Epithelial cell of prostate (primary cell): ENCODE measurements at regions not wholly inside any gene's neighbourhood (a gene's known extent, or its start where the extent isn't known, plus 50 kb on each side); places are given as distances from the start of the nearest gene placed in this dataset.

Source experiments
- DNase-seq: peaks from one replicate; pipeline ENCODE4 v3.0.0-alpha.2; 2011; ENCODE audit warnings: low read depth, low spot score
- H3K27ac ChIP-seq: fragments of 450-650 bp; 2 replicates; pipeline ENCODE4 v1.5.1; 2017; ENCODE audit warnings: mild to moderate bottlenecking

DNA sequence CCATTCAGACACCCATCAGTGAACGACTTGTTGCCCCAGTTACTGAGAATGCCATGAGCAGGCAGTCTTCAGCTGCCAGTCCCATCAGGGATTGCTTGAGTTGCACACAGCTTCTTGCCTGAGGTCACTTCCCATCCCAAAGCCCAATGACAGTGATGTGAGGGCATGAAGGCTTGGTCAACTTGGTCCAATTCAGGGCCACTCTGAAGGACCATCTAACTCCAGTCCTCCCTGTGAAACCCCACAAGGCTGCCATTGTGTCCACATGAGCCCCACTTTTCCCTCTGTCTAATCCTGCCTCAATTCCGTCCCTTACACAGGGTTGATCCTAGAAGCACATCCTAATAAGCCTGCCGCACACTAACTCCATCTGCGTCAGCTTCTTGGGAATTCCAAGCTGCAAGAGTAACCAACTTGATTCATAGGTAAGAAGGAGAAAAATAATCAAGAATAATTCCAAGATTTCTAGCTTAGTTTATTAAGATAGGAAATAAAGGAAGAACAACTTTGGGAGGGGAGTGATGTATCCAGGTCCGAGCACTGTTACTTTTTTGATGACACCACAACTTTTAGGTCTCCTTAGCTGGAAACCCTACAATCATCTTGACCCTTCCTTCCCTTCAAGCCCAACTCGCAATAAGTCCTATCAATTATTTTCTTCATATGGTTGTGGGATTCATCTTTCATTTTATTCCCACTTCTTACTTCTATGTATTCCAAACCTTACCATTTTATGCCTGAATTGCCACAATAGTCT, 110.9 kb downstream of the LRRC30 start:
- DNase-seq, result no peak
- no peak overlapping the region for H3K27ac ChIP-seq

DNA sequence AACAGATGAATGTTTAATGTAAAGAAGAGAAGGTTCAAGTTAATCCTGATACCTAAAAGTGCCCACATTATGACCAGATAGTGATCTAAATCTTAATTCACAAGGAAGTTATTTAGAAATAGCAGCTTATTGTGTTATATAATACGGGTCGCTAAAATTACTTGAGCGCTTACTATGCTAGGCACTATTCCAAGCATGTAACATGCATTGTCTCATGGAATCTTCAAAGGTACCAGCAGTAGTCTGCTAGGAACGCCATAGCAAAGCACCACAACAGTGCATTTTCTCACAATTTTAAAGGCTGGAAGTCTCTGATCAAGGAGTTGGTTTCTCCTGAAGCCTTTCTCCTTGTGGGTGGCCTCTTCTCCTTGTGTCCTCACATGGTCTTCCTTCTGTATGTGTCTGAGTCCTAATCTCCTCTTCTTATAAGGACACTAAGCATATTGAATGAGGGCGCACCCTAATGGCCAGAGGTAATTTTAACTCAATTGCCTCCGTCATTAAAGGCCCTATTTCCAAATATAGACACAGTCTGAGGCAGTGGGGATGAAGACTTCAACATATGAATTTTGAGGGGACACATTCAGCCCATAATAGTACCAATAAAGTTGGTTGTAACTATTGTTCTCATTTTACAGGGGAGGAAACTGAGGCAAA, 118.4 kb downstream of the LRRC30 start:
- H3K27ac ChIP-seq, result no peak overlapping the region
- DNase-seq, result no peak

DNA sequence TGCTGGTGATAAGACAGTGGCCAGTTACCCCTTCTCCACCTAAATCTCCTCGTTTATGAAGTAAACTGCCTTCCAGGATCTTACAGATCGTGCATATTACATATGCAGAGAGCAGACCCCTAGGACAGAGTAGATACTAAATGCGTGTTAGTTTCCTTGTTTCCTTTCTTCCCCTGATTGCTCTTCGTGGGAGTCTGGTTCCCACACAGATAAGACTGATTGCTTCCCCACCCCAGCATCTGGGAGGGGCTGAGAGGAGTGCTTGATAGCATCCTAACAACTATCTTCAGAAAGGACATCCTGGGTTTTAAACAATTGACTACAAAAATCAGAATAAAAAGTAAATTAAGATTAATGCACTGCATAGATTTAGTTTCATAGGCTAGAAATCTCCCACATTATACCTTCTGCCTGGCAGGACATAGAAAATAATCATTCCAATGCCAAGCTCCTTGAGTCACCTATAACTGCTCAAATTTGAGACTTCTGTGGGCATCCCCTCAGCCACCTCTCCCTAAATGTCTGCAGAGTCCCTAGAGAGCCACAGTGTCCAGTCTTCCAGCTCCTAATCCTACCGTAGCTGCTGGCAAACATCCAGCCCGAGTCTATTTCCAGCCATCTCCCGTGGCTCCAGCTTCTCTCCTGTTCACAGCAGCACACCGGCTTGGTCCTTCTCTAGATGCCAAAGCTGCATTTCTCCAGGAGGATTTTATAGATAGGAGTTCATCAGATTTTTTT, 128.3 kb downstream of the LRRC30 start:
- DNase-seq, result no peak
- no peak overlapping the region for H3K27ac ChIP-seq

DNA sequence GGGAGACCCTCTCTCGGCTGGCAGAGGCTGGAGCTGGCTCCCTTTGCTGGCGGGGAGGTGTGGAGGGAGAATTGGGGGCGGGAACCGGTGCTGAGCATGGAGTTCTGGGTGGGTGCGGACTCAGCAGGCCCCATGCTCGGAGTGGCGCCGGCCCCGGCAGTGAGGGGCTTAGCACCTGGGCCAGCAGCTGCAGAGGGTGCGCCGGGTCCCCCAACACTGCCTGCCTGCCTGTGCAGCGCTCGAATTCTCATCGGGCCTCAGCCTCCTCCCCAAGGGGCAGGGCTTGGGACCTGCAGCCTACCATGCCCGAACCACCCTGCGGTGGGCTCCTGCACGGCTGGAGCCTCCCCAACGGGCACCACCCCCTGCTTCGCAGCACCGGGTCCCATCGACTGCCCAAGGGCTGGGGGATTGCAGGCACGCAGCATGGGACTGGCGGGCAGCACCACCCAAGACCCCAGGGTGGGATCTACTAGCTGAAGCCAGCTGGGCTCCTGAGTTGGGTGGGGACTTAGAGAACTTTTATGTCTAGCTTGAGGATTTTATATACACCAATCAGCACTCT, 129.8 kb downstream of the LRRC30 start:
- no peak for DNase-seq
- no peak overlapping the region for H3K27ac ChIP-seq

DNA sequence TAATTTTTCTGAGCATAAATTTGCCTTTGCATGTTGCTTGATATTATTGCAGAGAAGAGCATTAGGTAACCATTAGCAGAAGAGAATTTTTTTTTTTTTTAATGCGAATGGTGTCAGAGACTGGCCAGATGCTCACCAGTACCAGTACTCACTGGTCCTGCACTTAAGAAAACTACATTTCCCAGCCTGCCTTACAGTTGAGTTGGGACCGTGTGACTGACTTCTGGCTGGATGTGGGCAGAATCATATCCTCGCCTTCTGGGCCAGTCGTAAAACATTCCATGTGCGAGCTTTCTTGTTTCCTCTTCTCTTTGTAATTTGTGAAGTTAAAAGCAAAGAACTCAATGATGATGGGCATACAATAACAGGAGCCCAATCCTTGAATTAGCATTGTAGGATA, 132.4 kb downstream of the LRRC30 start:
- DNase-seq, result no peak
- no peak overlapping the region for H3K27ac ChIP-seq

DNA sequence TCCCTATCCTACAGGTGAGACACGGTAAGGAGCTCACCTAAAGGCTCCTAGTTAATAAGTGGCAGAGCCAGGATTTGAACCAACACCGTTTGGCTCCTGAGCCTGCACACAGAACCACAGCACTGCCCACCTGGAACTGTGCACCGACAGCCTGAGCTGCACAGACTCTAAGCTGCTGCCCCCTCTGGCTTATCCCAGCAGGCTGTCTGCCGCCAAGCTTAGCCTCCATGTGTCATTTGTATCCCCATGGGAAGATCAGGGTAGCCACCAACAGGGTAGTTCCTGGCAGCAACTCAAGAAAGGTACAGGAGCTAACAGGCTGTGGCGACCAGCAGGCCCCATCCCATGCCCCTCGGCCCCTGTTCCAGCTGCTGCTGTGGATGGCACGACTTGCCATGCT, 135.7 kb downstream of the LRRC30 start:
- DNase-seq, result no peak
- no peak overlapping the region for H3K27ac ChIP-seq

DNA sequence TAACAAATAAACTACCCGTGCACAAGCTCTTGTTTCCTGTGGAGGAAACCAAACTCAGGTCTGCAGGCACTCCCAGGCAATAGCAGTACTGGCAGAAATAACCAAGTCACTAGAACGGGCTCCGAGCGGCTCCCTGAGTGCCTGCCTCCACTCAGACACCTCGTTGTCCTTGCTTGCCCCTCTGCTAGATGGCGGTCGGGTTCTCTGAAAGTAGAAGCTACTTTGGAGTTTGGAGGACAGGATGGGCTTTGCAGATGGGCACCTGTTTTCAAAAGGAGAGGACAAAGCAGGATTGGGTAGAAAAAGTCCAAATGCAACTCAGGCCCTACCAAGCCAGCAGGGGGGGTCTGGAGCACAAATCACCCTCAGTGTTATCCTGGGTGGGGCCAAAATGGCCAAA, 136.4 kb downstream of the LRRC30 start:
- no peak overlapping the region for H3K27ac ChIP-seq
- no peak for DNase-seq

DNA sequence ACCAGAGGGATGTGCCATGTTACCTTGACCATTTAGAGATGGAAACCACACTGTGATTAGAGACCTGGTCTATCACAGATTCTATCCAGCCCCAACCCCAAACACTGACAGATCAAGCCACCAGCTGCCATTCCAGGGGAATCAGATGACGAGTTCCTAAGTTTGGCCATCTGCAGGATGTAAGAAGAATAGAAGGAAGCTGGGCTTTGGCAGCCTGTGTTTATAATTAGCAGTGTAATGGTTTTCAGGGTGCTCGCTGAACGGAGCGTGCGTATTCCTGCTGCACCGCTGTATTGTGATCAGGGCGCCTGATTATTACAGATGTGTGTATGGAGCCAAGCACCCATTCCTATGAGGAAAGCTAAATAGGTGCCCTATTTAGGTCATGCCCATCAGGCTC, 138.1 kb downstream of the LRRC30 start:
- H3K27ac ChIP-seq, result no peak overlapping the region
- DNase-seq, result no peak

DNA sequence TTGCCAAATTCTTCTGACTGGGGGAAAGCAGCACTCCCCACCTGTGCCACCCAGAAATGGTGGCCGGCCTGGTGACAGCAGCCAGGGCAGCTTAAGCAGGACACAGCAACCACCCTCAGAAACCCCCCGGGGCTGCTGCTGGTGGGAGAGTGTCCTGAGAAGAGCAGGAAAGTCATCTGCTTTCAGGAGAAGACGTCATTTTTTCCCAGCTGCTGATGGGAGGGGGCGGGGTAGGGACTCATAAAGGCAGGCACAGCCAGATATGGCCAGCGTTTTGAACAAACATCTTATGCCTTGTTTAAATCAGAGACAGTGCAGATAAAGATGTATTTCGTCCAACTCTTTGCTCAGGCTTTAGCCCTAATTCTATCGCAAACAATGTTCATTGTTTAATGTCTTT, 139.5 kb downstream of the LRRC30 start:
- H3K27ac ChIP-seq, result no peak overlapping the region
- DNase-seq, result no peak

DNA sequence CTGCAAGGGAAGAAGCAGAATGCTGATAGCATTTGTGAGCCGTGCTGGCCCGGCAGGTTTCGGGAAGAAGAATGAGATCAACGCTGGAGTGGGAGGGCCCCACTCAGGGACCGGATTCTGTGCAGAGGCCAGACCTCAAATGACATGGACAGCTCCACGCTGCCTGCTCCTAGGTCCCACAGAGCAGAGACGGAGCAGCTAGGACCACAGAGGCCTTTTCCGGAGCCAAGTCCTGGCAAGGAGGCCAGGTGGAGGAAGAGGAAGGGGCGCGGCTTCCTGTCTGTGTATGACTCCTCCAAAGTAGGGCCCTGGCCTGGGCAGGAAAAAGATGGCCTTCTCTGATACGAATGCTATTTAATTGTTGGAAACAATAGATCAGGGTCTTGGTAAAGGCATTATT, 139.9 kb downstream of the LRRC30 start:
- DNase-seq, result no peak
- H3K27ac ChIP-seq, result no peak overlapping the region

DNA sequence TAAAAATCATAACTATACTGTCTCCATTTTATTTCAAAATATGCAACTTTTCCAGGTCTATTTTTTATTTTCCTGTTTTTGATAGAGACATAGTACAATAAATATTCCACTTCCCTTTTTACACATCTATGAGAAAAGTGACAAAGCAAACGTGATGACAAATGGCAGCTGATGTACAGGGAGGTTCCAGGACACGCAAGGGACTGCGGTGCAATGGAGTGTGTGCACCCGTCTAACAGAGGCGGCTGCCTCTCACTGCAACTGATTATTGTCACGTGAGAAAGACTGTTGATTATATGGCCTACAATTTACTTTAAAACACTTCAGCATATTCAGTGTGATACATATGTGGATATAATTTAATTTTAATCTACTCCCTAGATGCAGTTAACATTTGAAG, 142.6 kb downstream of the LRRC30 start:
- H3K27ac ChIP-seq, result no peak overlapping the region
- no peak for DNase-seq

DNA sequence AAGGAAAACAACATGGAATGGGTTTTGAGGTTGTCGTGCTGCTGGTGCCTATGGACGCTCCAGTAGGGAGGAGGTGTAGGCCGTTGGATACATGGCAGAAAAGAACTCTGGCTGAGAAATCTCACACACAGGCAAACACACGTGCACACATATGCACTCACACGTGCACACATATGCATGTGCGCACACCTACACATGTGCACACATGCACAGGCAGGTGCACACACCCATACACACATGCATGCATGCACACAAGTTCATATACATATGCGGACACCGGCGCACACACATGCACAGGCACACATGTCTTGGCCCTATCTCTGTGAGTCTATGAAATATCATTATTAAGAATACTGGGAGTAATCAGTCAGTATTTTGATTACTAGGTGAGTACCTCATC, 150.4 kb downstream of the LRRC30 start:
- DNase-seq, result no peak
- H3K27ac ChIP-seq, result no peak overlapping the region

DNA sequence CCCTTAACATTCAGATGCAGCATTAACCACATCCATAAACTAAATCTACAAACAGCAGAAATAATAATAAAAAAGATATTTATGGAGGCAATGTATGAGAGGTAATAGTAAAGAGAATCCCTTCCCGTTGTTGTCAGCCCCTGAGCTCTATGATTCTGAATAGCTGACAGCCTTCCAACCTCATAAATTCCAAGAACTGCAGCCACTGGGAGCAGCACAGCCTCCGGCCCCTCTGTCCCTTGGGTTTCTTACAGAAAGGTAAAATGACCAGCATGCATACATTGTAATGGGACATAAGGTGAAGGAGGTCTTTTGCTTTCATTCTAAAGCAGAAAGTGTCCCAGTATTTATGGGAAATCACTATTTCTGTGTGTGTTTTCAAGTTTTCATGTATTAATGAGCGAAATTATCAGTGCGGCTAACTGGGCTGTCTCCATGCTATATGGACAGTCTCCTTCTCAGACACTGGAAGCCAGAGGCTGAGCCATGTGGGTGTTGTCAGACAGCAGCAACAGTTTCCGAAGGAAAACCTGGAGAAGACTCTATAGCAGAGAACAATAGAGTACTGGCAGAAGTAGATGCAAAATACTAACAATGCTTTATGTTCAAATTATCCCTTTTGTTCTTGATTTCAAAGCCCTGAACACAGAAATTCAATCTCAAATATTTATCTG, 151.6 kb downstream of the LRRC30 start:
- no peak for DNase-seq
- no peak overlapping the region for H3K27ac ChIP-seq

DNA sequence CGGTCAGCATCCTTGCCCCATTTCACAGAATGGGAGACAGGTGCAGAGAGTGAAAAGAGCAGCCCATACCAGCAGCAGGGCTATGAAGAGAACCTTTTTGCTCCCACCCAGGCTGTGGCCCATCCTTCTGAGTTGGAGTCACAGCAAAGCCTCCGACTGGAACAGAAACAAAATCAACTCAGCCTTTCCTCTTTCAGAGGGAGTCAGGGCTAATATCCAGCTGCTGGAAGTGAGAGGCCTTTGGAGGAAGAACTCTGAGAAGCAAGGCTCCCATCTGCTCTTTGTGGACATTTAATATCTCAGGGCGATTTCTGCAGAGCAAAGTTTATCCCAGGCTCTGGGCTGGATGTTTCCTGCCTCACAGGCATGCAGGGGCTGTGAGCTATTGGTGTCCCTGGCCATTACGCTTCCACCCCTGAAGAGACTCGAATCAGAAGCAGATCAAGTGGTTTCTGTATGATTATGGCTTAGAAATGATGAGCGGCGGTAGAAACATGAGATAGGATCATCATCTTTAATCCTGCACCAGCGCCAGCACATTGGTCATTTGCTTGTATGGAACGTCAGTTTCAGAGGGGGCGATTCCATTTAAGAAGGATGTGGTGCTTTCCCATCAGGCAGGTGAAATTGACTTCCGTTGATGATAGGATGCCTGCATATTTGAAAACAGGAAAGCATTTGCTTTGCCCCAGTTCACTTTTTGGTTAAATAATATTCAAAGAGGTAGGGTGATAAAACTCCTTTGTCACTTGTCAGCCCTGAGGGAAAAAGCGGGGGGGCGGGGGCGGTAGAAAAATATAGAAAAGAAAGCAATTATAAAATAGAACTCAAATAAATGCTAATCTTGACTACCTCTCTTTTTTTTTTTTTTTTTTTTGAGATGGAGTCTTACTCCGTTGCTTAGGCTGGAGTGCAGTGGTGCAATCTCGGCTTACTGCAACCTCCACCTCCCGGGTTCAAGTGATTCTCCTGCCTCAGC, 152.4 kb downstream of the LRRC30 start:
- no peak overlapping the region for H3K27ac ChIP-seq
- no peak for DNase-seq

DNA sequence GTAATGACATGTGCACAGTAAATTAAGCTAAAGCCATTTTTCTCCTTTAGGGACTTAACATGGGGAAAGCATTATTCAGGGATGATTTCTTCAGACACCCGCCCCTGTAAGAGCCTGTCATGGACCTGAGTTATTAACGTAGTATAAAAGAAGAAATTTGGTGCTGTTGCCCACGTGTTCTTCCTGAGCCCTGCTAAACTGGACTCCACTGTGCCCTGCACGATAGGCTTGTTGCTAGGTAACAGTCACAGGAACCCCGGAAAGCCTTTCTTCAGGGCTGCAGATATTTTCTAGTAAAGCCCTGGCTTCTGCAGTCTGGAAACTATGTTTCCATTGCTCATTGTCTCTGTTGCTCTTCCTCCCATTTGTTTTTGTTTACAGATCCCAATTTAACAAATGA, 157.9 kb downstream of the LRRC30 start:
- DNase-seq, result no peak
- H3K27ac ChIP-seq, result no peak overlapping the region

DNA sequence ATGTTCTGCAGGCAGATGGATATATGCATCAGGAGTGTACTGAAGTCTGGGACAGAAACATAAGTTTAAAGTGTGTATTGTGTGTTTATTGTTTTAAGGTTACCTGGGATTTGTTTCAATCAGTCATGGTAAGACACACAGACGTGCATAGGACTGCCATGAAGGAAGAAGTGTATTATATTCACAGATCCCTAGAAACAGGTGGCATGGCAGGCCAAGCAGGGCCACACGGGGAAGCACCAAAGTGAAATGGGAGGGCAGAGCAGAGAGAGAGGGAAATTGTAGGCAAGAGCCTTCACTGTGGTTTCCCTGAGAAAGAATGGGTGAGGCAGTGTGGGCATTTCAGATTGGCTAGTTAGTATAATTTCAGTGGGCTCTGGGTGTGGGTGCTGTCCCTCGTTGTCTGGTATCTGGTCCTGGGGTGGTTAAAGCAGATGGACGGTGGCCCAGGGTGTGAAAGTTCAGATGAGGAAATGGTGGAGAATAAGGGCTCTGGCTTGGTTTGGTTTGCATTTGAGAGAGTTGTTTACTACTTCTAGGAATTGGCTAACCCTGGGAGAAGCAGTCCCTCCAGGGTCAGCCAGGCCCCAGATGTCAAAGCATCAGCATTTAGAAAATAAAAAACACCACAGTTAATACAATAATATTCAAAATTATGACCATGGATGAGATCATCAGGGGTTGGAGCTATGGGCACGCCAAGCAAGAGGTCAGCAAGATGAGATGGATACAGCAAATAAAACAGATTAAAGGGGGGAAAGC, 160.0 kb downstream of the LRRC30 start:
- no peak for DNase-seq
- H3K27ac ChIP-seq, result no peak overlapping the region

DNA sequence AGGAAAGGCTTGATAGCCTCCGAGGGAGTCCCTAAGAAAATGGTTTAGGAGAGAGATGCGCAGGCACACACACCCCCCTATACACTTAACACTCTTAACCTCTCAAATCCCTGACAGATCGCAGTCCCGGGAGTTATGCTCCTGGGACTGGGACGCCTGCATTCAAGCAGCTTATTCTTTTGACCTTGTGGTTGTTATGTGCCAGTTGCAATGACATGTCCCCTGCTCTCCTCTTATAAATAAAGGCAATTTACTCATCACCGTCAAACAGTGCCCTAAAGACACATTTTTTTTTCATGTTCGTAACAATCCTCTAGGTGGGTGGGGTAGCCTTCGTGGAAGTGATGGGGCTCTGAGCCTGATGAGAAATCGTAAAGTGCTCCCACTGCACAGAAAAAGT, 162.2 kb downstream of the LRRC30 start:
- DNase-seq, result no peak
- H3K27ac ChIP-seq, result no peak overlapping the region

DNA sequence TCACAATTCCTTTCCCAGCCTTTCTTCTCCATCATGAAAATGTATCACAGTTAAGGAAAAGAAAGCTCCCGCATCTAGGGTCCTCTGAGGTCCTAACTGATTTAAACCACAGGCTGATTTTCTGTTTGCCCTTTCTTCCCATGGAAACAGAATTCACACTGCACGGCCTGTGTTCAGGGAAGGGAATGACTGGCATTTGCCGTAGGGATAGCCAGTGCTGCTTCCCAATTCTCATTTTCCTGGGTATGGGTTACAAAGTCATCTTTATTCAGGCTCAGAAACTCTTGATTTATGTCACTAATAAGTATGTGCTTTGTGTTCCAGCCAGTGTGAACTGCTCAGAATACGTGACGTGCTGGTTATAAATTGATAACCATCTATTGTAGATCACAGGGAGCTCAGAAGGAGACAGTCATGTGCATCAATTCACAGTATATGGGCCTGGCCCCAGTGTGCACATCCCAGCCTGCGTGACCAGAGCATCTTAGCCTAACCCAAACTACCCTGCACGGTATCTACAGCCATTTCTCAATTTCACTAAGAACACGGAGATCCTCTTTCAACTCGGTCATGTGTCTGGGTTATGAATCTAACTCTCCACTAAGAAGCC, 163.3 kb downstream of the LRRC30 start:
- H3K27ac ChIP-seq, result no peak overlapping the region
- DNase-seq, result no peak
